ENCODE measurements at regions not wholly inside any gene's neighbourhood (a gene's known extent, or its start where the extent isn't known, plus 50 kb on each side); places are given as distances from the start of the nearest gene placed in this dataset.
"Not testable (repeated sequence)": the region's sequence is repeated elsewhere in the genome, so short reads cannot be mapped to it uniquely, and the experiment has no call there.

GRCh38 chr13:94849254-94849653, 136.9 kb upstream of the SOX21 start:
- TF ChIP-seq POLR2A (IDR thresholded peaks at IDR 0.05): no peak
- TF ChIP-seq POLR2AphosphoS5 (IDR thresholded peaks at IDR 0.05): no peak
- TF ChIP-seq CTCF (IDR thresholded peaks at IDR 0.05 in 8 of 11, conservative IDR thresholded peaks at IDR 0.05 in 3 of 11): no peak
- Histone ChIP-seq H3K4me3 (no peak overlapping the region), H3K4me1 (no peaks in the 10 kb centered on the region), H3K27ac (no peak overlapping the region), H3K36me3 (no peaks in the 10 kb centered on the region), H3K9me3 (no peaks in the 10 kb centered on the region), H3K27me3 (replicated peaks in 1 of 7) (no peaks in the 10 kb centered on the region)
- no peak for DNase-seq
- intact Hi-C loops (cut with DNase I; ENCODE audit: low total_unique reads): no loop called here
- WGBS, 5 donors: 45 to 76% (median 57%) methylated on average over 1 of the region's 1 CpG

GRCh38 chr13:94842901-94843300, 130.6 kb upstream of the SOX21 start:
- no peaks in the 10 kb centered on the region for H3K4me1 ChIP-seq
- H3K27me3 ChIP-seq (replicated peaks in 1 of 7): no peaks in the 10 kb centered on the region
- H3K9me3 ChIP-seq: no peaks in the 10 kb centered on the region
- no peak overlapping the region for H3K4me3 ChIP-seq
- TF ChIP-seq CTCF (IDR thresholded peaks at IDR 0.05 in 8 of 11, conservative IDR thresholded peaks at IDR 0.05 in 3 of 11) (no peak), POLR2A (IDR thresholded peaks at IDR 0.05) (no peak), POLR2AphosphoS5 (IDR thresholded peaks at IDR 0.05) (no peak)
- no peaks in the 10 kb centered on the region for H3K36me3 ChIP-seq
- H3K27ac ChIP-seq: no peak overlapping the region
- intact Hi-C loops (cut with DNase I; ENCODE audit: low total_unique reads): no loop called here
- no peak for DNase-seq

GRCh38 chr13:94837056-94837455, 124.7 kb upstream of the SOX21 start:
- H3K27ac ChIP-seq; H3K4me1 ChIP-seq; H3K27me3 ChIP-seq (replicated peaks in 1 of 7); DNase-seq; H3K36me3 ChIP-seq; H3K9me3 ChIP-seq; intact Hi-C loops (cut with DNase I; ENCODE audit: low total_unique reads); H3K4me3 ChIP-seq: not testable (repeated sequence)
- 79 to 94% (median 87%) methylated on average over 1 of the region's 1 CpG for WGBS, 5 donors

DNA sequence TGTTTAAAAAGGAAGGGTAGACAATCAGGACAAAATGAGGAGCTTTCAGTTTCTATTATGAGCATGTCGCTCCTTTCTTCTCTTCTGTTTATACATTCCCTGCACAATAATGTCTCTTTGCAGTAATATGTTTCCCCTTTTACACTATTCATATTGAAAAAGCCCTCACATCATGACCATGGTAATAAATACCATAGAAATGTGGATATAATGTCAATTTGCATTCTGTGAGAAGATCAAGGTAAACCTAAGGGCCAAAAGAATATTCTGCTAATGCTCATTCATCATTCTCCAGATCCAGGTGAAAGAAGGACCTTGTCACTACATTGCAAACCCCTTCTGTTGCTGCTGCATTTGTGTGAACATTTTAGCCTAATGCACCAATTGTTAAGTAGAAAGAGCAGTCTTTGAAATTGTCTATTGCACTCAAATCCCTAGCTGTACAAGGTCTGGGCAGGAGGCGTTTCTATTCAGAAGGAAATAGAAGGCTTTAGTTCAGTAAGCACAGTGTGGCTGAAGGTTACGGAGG, 117.6 kb upstream of the SOX21 start:
- intact Hi-C loops (cut with DNase I; ENCODE audit: low total_unique reads): no loop called here
- no peak for TF ChIP-seq POLR2A (IDR thresholded peaks at IDR 0.05)
- DNase-seq: no peak
- Histone ChIP-seq H3K27ac (no peak overlapping the region), H3K9me3 (no peaks in the 10 kb centered on the region), H3K4me3 (no peak overlapping the region), H3K36me3 (no peaks in the 10 kb centered on the region), H3K4me1 (no peaks in the 10 kb centered on the region), H3K27me3 (replicated peaks in 1 of 7) (peaks cover 0 to 7% (median 0%) of the 10 kb centered on the region in 7 donors)
- WGBS, 5 donors: 76 to 91% (median 86%) methylated on average over 3 of the region's 3 CpGs

DNA sequence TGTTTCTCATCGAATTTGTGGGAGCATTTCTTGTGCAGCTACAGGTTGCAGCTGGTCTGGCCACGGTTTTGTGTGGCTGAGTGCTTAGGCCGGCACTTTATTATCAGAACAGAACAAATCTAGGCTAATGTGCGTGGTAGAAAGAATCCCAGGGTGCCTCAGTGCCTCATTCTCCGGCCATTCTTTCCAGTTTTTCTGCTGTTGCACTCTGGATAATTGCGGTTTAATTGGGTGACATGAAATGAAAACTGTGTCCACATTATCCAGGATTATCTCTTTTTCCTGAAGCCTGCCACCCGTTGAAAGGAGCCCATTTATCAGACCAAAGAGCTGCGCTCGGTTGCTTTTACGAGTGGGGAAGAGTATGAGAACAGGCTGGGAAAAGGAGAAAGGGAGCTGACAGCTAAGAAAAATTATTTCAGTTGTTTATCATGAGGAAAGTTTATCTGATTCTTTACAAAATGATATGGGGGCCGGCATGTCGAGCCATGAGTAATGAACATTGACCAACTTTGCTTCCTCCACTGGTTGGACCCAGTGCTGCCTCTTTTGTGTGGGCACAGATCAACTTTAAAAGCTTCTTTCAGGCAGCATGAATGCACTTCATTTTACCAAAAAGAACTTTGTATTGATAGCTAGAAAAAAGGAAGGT, 117.0 kb upstream of the SOX21 start:
- no peak overlapping the region for H3K4me3 ChIP-seq
- intact Hi-C loops (cut with DNase I; ENCODE audit: low total_unique reads): no loop called here
- no peaks in the 10 kb centered on the region for H3K4me1 ChIP-seq
- no peak overlapping the region for H3K27ac ChIP-seq
- no peaks in the 10 kb centered on the region for H3K36me3 ChIP-seq
- H3K27me3 ChIP-seq (replicated peaks in 1 of 7): peaks cover 0 to 7% (median 0%) of the 10 kb centered on the region in 7 donors
- WGBS, 5 donors: 65 to 87% (median 81%) methylated on average over 12 of the region's 12 CpGs
- no peak for DNase-seq
- TF ChIP-seq POLR2A (IDR thresholded peaks at IDR 0.05) (no peak), CTCF (IDR thresholded peaks at IDR 0.05 in 8 of 11, conservative IDR thresholded peaks at IDR 0.05 in 3 of 11) (no peak), POLR2AphosphoS5 (IDR thresholded peaks at IDR 0.05) (no peak)
- H3K9me3 ChIP-seq: no peaks in the 10 kb centered on the region

All from spleen (tissue), 11 donors.